Fibroblast of the conjunctiva (primary cell): ENCODE measurements at regions not wholly inside any gene's neighbourhood (a gene's known extent, or its start where the extent isn't known, plus 50 kb on each side); places are given as distances from the start of the nearest gene placed in this dataset.
"Not testable (repeated sequence)": the region's sequence is repeated elsewhere in the genome, so short reads cannot be mapped to it uniquely, and the experiment has no call there.

Source experiments
- DNase-seq: peaks from one replicate; pipeline ENCODE4 v3.0.0-alpha.2; 2010; ENCODE audit warnings: low read depth

GRCh38 chrX:138859421-138859820 lies 147.9 kb upstream of the FGF13 start:
- no peak for DNase-seq

DNA sequence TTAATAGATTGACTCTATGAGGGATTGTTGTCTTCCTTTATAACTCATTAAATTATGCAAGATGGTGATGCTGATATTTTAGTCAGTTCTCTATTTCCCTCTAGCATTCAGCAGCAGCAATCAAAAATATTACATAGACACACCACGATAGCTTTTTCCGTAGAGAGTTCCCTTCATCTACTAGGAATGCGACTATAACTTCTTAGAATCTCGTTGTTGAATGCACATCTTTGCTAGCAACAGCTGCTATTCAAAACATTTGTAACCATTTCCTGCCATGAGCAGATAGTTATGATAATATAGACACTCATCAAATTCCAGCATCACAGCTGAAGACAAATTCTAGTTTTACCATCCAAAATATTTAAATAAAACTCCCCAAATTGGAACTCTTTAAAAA lies 147.4 kb upstream of the FGF13 start:
- no peak for DNase-seq

- no peak for DNase-seq
Measured at GRCh38 chrX:138858438-138858837, 146.9 kb upstream of the FGF13 start.

DNA sequence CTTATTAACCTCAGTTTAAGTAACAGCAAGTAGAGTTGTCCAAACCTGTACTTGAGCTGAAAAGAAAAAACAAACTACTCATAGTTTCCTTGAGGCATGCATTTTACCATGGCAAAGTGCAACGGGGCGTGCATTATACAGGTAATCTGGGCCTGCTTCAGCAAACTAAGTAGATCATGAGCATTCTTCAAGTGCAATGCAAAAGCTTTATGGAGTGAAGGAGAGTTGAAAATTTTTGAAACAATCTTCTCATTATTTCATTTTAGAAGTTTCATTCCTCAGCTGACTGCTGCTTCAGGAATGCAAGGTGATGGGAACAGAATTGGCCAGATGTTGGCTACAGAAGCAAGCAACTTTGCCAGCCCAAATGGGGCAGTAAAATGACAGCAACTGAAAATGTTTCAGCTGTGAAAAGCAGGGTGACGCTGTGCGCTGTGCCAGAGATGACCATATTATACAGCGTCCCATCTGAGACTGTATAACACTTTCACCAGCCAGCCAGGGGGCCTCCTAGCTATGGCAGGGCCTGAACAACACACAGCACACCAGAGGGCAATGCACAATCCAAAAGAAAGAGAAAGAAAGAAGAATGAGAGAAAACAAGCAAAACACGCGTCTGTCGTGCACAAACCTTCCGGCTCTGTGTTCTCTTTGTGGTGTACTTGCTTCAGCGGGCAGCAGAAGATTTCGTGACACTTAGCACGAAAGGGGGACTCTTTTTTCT lies 145.5 kb upstream of the FGF13 start:
- DNase-seq: no peak

- DNase-seq: no peak
Measured at GRCh38 chrX:138853936-138854335, 142.4 kb upstream of the FGF13 start.

- no peak for DNase-seq
Measured at GRCh38 chrX:138849521-138849920, 138.0 kb upstream of the FGF13 start.

DNA sequence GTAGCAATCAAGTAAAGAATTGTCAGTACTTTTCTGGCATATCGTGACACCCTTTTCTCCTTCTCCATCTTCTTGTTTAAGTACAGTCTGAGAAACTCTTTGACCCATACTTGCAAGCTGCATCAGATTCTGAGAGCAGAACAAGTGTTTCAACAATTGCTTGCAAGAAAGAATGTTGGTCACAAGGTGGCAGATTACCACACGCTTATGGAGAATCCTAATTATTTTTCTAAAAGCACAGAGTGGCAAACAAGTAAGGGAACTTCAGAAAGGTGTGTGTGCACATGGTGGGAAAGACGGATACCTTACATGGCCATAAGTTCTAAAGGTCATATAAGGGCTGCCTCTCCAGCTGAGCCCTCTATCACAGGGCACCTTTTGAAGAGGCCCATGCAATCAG lies 136.4 kb upstream of the FGF13 start:
- peak; percentile 20 for DNase-seq

- no peak for DNase-seq
Measured at GRCh38 chrX:138845786-138846185, 134.3 kb upstream of the FGF13 start.

GRCh38 chrX:138807400-138807799 lies 95.9 kb upstream of the FGF13 start:
- DNase-seq: not testable (repeated sequence)

DNA sequence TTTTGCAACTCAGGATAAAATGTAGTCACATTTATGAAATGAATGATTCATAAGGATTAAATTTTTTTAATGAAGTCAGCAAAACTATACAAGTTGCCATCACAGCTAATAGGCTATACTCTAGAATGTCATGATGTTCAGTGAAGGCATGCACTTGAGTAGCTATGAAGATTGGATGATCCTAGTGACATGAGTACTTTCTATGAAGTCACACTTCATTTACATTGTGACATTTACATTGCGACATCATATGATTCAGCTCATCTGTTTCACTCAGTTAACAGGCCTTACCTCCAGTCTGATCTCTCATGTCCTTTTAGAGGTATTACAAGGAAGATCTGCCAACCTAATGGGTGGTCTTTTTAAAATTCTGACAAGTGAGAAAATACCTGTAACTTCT lies 82.7 kb upstream of the FGF13 start:
- no peak for DNase-seq

GRCh38 chrX:138791551-138791950 lies 80.0 kb upstream of the FGF13 start:
- DNase-seq: no peak

GRCh38 chrX:138788771-138789170 lies 77.3 kb upstream of the FGF13 start:
- no peak for DNase-seq

- not testable (repeated sequence) for DNase-seq
Measured at GRCh38 chrX:138778576-138778909, 67.0 kb upstream of the FGF13 start.

DNA sequence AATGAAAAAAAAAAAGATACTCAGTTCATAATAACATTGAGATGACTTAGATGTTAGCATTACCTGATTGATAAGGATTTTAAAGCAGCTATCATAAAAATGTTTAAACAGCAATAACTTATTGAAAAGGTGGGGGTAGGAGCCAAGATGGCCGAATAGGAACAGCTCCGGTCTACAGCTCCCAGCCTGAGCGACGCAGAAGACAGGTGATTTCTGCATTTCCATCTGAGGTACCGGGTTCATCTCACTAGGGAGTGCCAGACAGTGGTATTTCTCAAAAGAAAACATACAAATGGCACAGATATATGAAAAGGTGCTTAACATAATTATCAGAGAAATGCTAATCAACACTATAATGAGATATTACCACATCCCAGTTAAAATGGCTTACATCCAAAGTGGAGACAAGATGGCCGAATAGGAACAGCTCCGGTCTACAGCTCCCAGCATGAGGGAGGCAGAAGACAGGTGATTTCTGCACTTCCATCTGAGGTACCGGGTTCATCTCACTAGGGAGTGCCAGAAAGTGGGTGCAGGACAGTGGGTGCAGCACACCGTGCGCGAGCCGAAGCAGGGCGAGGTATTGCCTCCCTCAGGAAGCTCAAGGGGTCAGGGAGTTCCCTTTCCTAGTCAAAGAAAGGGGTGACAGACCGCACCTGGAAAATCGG lies 66.5 kb upstream of the FGF13 start:
- DNase-seq: not testable (repeated sequence)

DNA sequence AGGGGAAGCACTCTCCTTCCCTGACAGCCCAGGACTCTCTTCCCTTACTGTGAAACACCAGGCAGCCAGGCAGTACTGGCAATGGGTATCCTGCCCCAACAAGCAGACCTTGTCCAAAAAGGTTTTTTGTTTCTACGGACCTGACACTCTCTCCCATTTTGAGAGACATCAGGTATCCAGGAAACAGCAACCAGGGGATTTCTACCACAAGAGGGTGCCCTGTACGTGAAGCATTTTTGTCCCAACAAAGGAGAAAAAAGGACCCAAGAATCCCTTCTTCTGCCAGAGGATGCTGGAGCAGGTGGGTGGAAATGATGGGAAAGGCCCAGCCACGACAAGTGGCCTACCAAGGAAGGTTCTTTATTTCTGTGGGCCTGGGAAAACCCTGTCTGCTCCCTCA lies 65.7 kb upstream of the FGF13 start:
- DNase-seq: no peak

DNA sequence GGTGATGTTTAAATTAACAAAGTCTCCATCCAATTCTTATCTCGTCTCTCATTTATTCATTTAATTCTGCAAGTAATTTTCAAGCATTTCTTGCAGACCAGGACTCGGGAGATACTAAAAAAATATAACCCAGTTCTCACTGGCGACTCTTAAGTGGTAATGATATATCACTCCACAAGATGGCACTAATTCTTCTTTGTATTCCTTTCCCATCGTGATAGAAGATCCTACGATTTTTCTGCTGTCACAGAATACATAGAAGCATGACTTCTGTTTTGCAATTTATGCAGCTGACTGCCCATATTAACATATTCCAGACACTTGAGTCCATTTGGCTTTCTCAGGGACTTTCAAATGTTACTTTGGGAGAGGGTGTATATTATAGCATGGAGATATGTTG lies 64.0 kb upstream of the FGF13 start:
- peak; percentile 29 for DNase-seq

DNA sequence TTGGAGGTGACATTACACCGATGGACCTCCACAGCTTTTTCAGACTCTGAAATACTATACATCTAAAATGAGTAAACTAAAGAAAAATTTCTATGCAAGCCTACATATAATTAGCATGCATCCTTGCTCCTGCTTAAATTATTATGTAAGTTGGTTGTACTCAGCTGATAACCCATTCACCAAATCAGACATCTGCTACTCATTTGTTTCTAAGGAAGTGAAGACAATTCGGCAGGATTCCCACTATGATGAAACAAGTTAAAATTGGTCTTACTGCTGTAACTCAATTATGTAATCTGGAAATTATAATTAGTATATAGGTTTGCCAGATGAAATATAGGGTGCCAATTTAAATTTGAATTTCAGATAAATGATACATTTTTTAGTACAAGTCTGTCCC lies 59.5 kb upstream of the FGF13 start:
- DNase-seq: no peak

GRCh38 chrX:138769918-138770317 lies 58.4 kb upstream of the FGF13 start:
- no peak for DNase-seq

DNA sequence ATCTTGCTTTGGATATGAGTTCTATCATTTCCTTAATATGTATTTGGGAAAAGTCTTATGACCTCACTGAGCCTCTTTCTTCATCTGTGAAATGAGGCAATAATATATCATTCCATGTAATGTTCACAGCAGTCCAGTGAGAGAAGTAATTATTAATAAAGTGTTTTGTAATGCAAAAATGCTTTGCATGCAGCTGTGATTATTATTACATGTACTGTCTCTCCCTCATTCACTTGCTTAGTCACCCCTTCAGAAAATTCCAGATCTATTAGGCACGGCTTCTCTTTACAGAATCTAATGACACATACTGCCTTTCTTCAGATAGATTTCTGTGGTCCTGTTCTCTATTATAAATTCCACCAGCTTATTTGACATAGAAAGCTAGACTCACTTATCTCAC lies 53.5 kb upstream of the FGF13 start:
- DNase-seq: peak; percentile 8

DNA sequence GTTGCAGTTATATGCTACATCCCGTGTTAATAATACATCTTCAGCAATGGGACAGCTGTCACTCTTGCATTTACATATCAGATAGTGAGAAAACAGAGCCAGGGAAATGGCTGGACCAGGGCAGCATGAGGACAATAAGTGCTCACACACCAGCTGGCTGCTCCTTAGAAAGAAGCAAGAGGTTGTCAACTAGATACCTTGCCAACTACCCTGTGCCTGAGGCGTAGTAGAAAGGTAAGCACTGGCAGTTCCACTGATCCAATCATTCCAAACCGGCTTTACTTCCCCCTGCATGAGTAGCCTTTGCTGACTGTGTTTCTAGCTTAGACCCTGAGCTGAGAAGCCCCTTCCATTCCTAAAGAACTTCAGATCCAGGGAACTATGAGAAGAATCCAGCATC lies 52.2 kb upstream of the FGF13 start:
- no peak for DNase-seq

- no peak for DNase-seq
Measured at GRCh38 chrX:138761380-138761779, 49.9 kb upstream of the FGF13 start.
